NB4 (cell line): ENCODE measurements at regions not wholly inside any gene's neighbourhood (a gene's known extent, or its start where the extent isn't known, plus 50 kb on each side); places are given as distances from the start of the nearest gene placed in this dataset.

Source experiments
- MAX ChIP-seq: IDR thresholded peaks from 2 replicates; pipeline ENCODE4 v1.6.1; 2011; ENCODE audit warnings: low read depth, low read length
- POLR2A ChIP-seq: IDR thresholded peaks from 2 replicates; pipeline ENCODE4 v1.6.1; 2011; ENCODE audit warnings: mild to moderate bottlenecking; ENCODE audit not compliant: insufficient read length; ENCODE audit errors: extremely low read depth
- TF ChIP-seq, protein P1 (sequence below): IDR thresholded peaks from one replicate; pipeline ENCODE4 v1.5.1; 2012; ENCODE audit warnings: low read depth, low read length

DNA sequence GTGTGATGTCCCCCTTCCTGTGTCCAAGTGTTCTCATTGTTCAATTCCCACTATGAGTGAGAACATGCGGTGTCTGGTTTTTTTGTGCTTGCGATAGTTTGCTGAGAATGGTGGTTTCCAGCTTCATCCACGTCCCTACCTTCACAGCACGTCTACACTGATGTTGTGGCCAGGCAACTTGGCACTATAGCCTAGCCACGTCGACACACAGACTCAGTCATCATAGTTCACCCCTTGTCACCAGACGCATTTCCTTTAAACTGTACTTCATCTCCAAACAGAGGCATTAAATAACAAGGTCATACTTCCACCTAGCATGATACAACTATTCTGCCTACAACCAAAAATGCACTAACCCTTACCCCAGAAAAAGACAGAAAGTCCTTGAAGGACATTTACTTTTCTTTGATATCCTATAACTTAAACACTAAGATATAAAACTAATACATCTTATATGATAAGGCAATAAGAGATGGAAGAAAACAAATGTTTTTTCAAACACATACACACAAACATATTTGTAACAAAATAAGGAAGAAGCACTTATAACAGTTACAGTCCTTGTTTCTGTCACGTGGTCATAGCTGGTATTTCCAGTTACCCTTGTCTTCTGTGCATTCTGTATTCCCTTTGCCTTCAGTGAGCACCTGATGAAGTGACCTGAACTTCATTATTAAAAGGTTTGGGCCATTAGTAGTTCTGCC, 121.4 kb downstream of the KLF13 start:
- TF ChIP-seq POLR2A (no peak), MAX (no peak)
- TF ChIP-seq, protein P1, sequence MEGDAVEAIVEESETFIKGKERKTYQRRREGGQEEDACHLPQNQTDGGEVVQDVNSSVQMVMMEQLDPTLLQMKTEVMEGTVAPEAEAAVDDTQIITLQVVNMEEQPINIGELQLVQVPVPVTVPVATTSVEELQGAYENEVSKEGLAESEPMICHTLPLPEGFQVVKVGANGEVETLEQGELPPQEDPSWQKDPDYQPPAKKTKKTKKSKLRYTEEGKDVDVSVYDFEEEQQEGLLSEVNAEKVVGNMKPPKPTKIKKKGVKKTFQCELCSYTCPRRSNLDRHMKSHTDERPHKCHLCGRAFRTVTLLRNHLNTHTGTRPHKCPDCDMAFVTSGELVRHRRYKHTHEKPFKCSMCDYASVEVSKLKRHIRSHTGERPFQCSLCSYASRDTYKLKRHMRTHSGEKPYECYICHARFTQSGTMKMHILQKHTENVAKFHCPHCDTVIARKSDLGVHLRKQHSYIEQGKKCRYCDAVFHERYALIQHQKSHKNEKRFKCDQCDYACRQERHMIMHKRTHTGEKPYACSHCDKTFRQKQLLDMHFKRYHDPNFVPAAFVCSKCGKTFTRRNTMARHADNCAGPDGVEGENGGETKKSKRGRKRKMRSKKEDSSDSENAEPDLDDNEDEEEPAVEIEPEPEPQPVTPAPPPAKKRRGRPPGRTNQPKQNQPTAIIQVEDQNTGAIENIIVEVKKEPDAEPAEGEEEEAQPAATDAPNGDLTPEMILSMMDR, result no peak
